ENCODE measurements at regions not wholly inside any gene's neighbourhood (a gene's known extent, or its start where the extent isn't known, plus 50 kb on each side); places are given as distances from the start of the nearest gene placed in this dataset.
"Not testable (repeated sequence)": the region's sequence is repeated elsewhere in the genome, so short reads cannot be mapped to it uniquely, and the experiment has no call there.

GRCh38 chr3:15903759-15904720 lies 106.3 kb upstream of the ANKRD28 start:
- no peak for DNase-seq

DNA sequence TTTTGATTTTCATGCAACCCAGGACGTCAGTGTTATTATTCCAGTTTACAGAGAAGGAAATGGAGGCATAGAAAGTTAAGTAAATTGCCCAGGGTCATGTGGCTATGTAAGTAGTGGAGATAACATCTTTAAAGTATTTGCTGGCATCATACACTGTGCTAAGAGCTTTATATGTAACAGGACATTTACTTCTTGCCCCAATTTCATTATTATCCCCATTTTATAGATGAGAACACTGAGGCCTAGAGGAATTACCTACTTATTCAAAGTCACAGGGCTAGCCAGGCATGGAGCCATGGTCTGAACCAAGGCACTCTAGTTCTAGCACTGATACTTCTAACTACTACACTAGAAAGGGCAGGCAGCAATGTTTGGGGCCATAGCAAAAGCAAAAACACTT lies 107.3 kb upstream of the ANKRD28 start:
- DNase-seq, result no peak

DNA sequence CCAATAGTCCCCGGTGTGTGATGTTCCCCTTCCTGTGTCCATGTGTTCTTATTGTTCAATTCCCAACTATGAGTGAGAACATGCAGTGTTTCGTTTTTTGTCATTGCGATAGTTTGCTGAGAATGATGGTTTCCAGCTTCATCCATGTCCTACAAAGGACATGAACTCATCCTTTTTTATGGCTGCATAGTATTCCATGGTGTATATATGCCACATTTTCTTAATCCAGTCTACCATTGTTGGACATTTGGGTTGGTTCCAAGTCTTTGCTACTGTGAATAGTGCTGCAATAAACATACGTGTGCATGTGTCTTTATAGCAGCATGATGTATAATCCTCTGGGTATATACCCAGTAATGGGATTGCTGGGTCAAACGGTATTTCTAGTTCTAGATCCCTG lies 109.6 kb upstream of the ANKRD28 start:
- not testable (repeated sequence) for DNase-seq

DNA sequence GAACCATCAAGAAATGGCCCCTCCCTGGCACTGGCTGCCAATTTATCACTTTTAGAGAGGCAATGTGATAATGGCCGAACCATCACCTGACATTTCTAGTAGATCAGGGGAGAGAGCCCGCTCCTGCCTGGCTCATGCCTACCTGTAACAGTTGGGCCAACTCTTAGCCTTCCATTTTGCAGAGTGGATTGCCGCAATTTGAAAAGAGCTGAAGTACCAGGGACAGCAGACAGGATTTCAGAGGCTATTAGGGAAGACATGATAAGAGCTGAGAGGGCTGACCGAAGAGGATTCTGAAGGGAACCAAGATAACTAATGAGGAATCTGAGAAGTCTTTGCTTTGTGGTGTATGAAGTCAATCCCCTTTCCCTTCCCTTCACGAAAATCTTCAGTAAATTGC lies 121.2 kb upstream of the ANKRD28 start:
- no peak for DNase-seq

DNA sequence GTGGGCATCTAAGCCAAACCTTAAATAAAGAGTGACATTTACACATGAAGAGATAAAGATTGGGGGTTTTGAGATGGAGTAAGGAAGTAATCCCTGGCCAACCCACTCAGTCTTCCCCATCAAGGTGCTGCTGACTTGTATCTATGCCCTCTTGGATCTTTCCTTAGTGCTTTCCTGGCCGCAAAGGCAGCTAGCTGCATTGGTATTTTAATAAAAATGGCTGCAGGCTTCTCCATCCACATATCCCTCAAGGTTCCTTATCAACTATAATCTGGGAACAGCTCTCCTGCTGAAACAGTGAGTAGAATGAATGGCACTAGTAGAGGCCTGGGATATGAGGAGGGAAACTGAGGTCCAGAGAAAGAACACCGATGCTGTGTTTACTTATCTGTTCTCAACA lies 122.2 kb upstream of the ANKRD28 start:
- no peak for DNase-seq

- DNase-seq, result no peak
These were observed 126.0 kb upstream of the ANKRD28 start for GRCh38 chr3:15923640-15924405.

GRCh38 chr3:15924914-15925313 lies 127.1 kb upstream of the ANKRD28 start:
- peak; percentile 17 for DNase-seq

GRCh38 chr3:15926871-15927270 lies 129.1 kb upstream of the ANKRD28 start:
- DNase-seq, result no peak

DNA sequence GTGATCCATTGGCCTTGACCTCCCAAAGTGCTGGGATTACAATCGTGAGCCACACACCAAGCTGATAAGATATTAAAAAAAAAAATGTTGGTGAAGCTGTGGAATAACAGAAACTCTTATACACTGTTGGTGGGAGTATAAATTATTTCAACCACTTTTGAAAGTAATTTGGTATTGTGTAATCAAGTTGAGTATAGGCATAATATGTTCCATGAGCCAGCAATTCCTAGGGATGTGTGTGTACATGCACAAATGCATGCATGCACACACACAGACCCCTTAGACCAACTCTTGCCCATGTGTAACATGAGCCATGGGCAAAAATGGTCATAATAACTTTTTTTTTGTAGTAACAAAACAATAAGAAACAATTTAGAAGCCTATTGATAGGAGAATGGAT lies 130.2 kb upstream of the ANKRD28 start:
- DNase-seq, result no peak

- no peak for DNase-seq
These were observed 132.3 kb upstream of the ANKRD28 start for GRCh38 chr3:15929944-15930571.

DNA sequence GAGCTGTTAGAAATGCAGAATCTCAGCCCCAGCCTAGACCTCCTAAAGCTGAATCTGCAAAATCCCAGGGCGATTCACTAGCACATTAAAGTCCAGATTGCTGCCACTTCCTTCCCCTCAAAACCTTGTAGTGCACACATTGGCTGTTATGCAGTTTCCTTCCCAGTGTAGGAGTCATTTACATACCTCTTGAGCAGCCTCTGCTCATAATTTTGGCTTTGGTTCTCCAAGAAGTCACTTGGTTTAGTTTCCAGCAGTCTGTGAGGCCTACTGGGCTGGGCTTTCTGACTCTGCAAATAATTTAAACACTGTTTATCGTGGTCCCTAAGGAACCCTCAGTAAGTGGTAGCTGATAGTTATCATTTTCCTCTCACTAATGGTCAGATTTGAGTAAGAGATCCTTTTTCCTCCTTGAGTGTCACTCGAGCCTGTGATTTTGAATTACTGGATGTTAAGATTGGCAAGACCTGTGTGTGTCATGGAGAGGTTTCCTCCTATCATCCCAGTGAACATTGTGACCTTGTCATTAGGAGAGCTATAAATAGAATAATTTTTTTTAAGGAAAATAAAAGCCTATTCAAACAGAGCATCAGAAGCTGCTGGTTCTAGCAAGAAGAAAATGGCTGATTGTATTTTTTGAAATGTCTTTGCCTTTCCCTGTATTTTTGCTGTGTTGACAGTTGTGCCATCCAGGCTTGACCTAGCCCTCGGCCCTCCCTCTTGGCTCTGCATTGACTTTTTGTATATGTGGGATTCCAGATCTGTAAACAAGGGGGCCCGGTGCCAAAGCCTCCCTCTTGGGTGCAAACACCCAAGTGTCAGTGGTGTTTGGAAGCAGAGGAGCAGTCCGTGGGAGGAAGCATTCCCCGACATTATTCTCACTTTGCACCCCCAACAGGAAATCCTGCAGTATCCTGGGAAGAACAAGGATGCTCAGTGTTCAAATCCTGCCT lies 134.8 kb upstream of the ANKRD28 start:
- no peak for DNase-seq

GRCh38 chr3:15933439-15934139 lies 135.8 kb upstream of the ANKRD28 start:
- no peak for DNase-seq

- no peak for DNase-seq
These were observed 136.8 kb upstream of the ANKRD28 start for GRCh38 chr3:15934389-15935195.

- no peak for DNase-seq
These were observed 138.5 kb upstream of the ANKRD28 start for GRCh38 chr3:15936312-15936711.

DNA sequence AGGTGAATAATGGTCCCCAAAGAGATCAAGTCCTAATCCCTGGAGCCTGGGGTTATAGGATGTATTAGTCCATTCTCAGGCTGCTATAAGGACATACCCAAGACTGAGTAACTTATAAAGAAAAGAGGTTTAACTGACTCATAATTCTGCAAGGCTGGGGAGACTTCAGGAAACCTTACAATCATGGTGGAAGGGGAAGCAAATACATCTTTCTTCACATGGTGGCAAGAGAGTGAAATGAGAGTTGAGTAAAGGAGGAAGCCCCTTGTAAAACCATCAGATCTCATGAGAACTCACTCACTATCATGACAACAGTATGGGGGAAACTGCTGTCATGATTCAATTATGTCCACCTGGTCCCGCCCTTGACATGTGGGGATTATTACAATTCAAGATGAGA lies 142.9 kb upstream of the ANKRD28 start:
- DNase-seq, result no peak

- not testable (repeated sequence) for DNase-seq
These were observed 143.7 kb upstream of the ANKRD28 start for GRCh38 chr3:15941457-15941856.

- no peak for DNase-seq
These were observed 144.2 kb upstream of the ANKRD28 start for GRCh38 chr3:15941958-15942357.

- DNase-seq, result no peak
These were observed 144.7 kb upstream of the ANKRD28 start for GRCh38 chr3:15942462-15942861.

DNA sequence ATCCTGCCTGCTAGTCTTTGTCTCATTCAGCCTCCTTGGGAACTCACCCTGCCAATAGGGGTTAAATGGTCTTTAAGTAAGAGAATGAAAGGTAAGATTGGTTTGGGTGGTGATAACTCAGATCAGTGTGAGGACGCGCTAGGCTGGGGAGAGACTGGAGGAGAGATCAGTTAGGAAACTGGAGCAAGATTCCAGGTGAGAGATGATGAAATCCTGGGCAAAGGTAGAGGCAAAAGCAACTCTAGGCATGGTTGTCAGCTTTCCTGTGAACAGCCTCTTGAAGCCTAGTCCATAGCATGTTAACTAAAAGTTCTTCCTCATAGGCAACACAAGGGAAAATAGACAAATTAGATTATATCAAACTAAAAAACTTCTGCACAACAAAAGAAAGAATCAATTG lies 145.2 kb upstream of the ANKRD28 start:
- DNase-seq, result no peak

DNA sequence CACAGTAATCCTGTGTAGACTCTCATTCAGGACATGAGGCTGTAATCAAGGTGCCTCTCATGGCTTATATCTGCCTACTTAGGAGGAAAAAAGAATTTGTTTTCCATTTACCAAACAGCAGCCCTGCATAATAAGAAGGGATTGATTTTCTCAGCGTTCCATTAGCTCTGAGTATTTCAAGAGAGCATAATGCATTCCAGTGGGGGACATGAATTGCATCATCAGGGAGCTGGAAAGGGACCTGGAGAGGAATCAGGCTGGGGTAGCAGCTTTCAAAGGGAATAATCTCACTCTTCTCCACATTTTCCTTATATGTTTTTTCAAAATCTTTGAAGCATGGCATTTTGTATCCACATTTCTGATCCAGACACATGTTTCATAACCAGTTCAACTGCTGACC lies 150.6 kb upstream of the ANKRD28 start:
- no peak for DNase-seq

Data from SHP77 treated with DMSO at 0.1 percent for 48 hours (cell line).